ENCODE measurements at regions not wholly inside any gene's neighbourhood (a gene's known extent, or its start where the extent isn't known, plus 50 kb on each side); places are given as distances from the start of the nearest gene placed in this dataset.

DNA sequence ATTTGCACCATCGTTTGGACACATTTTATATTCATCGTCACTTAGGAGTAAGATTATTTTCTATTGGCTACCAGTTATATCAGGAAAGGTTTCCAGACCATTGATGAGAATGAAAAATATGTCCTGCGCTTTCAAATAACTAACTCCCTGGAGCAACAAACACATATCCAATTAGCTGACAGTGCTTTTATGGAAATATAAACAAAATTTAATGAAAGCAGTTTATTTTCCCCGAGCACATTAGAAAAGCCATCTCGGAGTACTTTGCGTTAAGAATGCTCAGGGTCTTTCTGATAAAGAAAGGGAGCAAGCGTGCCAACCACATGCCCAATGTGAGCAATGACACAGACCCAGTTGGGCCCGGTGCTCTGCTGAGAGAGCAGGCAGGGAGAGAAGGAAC lies 85.1 kb upstream of the ZPBP start:
- no peaks in the 10 kb centered on the region for H3K36me3 Mint-ChIP-seq (ENCODE audit: low read depth)
- no peaks in the 10 kb centered on the region for H3K9me3 Mint-ChIP-seq (ENCODE audit: low read depth)
- ChIA-PET POLR2A (no interaction called here), CTCF (interaction anchor here (1.0 kb wide), 1 partner anchor 10 kb away, joined by 6 read pairs; no protein-coding TSS in a partner anchor)
- no peaks in the 10 kb centered on the region for H3K4me1 Mint-ChIP-seq
- no peaks in the 10 kb centered on the region for H3K27me3 Mint-ChIP-seq
- ATAC-seq (no peak), DNase-seq (no peak)
- no peak overlapping the region for H3K27ac Mint-ChIP-seq
- intact Hi-C loops (cut with DNase I, micrococcal nuclease) = no loop called here
- no peak overlapping the region for H3K4me3 Mint-ChIP-seq

DNA sequence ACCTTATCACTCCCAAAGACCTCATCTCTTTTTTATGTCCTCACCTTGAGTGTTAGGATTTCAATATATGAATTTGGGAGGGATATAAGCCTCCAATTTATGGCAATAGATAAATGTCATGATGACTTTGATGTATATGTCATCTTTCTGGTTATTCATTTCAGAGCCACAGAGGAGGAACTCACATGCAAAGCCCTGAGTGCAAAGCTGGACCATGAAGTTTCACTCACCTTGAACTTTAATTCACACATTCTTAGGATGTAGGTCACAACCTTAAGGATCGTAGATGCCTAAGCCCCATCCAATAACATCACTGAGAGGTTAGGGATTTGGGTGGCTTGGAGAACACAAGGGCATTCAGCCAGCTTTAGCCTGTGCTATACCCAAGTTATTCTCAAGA lies 81.9 kb upstream of the ZPBP start:
- H3K9me3 Mint-ChIP-seq (ENCODE audit: low read depth) = no peaks in the 10 kb centered on the region
- no peaks in the 10 kb centered on the region for H3K36me3 Mint-ChIP-seq (ENCODE audit: low read depth)
- no peaks in the 10 kb centered on the region for H3K4me1 Mint-ChIP-seq
- ChIA-PET CTCF (no interaction called here), POLR2A (no interaction called here)
- H3K27me3 Mint-ChIP-seq = no peaks in the 10 kb centered on the region
- ATAC-seq (no peak), DNase-seq (no peak)
- H3K4me3 Mint-ChIP-seq = no peak overlapping the region
- intact Hi-C loops (cut with DNase I, micrococcal nuclease) = no loop called here
- no peak overlapping the region for H3K27ac Mint-ChIP-seq

DNA sequence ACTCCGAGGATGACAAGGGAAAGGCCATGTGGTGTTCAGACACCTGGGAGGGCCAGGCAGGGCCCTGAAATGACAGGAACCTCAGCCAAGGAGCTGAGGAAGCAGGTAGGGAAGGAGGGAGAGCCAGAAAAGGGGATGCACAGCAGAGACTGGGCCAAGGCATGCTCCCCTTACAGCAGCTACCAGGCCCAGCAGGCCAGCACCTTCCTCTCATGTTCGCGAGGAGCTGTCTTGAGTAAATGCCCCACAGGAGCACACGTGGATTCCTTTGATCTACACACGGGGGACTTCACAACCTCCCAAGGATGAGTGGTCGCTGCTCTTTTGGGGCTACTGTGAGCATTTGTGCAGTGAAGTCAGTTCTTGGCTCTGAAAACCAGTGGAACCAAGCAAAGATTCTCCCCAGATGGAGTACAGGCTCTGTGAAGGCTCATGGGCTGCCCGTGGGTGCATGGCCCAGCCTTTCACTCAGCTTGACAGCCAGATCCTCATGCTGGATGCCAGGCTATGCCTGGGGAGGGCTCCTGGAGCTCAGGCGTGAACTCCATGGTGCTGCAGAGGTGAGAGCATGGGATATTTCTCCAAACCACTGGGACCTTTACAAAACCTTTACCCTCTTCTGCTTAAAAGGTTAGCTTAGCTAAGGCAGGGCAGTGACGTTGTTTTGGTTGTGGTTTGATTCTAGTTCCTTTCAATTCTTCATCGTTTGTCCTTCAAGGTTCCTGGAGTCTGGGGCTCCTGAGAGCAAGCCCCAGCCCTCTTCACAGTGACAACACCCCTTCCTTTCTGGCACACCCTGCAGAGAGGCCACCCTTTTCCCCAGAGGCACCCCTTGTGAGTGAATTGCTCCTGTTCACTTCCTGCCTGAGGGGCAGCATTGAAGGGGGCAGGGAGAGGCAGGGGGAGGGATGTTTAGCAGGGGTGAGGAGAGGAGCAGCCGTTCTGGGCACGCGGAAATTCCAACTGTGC lies 74.2 kb upstream of the ZPBP start:
- ATAC-seq (peak; percentile 61), DNase-seq (peak; percentile 44)
- H3K36me3 Mint-ChIP-seq (ENCODE audit: low read depth) = no peaks in the 10 kb centered on the region
- CTCF ChIA-PET = interaction anchor here (0.6 to 1.4 kb wide), 6 partner anchors 11 to 111 kb away, joined by 3 to 8 read pairs (median 3); no protein-coding TSS in a partner anchor
- no peaks in the 10 kb centered on the region for H3K27me3 Mint-ChIP-seq
- H3K4me1 Mint-ChIP-seq = peaks cover 55% of the 10 kb centered on the region
- intact Hi-C loops (cut with DNase I, micrococcal nuclease) = no loop called here
- no peak overlapping the region for H3K4me3 Mint-ChIP-seq
- POLR2A ChIA-PET = interaction anchor here (1.5 kb wide), 1 partner anchor 11 kb away, joined by 4 read pairs; no protein-coding TSS in a partner anchor
- H3K27ac Mint-ChIP-seq = peak overlapping the region; percentile 87
- H3K9me3 Mint-ChIP-seq (ENCODE audit: low read depth) = no peaks in the 10 kb centered on the region

DNA sequence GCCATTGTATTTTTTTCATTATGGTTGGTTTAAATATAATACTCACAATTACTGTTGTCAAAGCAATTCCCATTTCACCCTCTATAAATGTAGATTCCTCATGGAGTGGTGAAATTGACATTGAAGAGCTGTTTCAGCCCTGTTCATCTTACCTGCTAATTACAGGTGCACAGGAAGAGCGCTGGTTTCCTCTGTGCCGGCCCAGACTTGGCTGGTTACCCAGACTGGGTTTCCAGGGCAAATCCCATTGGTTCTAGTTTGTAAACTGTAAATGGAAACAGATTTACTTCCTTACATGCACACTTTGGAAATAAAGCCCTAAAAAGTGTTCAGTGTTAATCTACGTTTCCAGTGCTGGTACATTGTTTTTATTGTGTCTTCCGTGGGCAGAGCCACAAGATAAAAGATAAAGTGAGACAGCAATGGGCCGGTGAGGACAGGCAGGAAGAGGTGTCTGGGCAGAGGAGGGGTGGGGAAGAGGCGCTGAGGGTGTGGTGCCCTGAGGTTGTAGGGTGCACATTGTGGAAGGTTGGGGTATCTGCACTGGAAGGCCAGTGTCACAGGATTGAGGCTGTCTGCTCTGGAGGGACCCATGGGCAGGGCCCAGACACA lies 71.6 kb upstream of the ZPBP start:
- ATAC-seq (no peak), DNase-seq (no peak)
- peak overlapping the region; percentile 39 for H3K27ac Mint-ChIP-seq
- POLR2A ChIA-PET = no interaction called here
- H3K36me3 Mint-ChIP-seq (ENCODE audit: low read depth) = no peaks in the 10 kb centered on the region
- H3K4me1 Mint-ChIP-seq = peaks cover 58% of the 10 kb centered on the region
- H3K4me3 Mint-ChIP-seq = no peak overlapping the region
- intact Hi-C loops (cut with DNase I, micrococcal nuclease) = no loop called here
- no peaks in the 10 kb centered on the region for H3K27me3 Mint-ChIP-seq
- CTCF ChIA-PET = interaction anchor here (0.6 to 1.4 kb wide), 3 partner anchors 19 to 186 kb away, joined by 3 to 8 read pairs (median 7); no protein-coding TSS in a partner anchor
- no peaks in the 10 kb centered on the region for H3K9me3 Mint-ChIP-seq (ENCODE audit: low read depth)

DNA sequence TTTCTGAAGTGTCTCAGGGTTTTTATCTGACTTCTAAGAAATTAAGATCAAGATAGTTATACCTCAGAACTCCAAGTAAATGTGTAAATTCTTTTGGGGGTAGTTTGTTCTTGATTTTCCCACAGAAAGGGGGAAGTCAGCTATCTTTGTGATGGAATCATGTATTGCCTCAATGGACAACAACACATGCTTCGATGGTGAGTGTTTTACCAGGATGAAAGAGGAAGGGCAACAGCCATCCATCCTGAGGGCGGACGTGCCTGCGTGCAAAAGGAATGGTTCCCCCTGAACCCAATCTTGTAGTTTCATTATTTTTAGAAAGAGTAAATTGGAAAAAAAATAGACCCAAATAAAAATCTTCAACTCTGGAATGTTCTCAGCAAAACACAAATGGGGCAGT lies 67.2 kb upstream of the ZPBP start:
- no peaks in the 10 kb centered on the region for H3K27me3 Mint-ChIP-seq
- H3K4me3 Mint-ChIP-seq = no peak overlapping the region
- ChIA-PET CTCF (interaction anchor here (0.6 kb wide), 1 partner anchor 91 kb away, joined by 3 read pairs; no protein-coding TSS in a partner anchor), POLR2A (no interaction called here)
- intact Hi-C loops (cut with DNase I, micrococcal nuclease) = no loop called here
- H3K9me3 Mint-ChIP-seq (ENCODE audit: low read depth) = no peaks in the 10 kb centered on the region
- no peak for ATAC-seq
- H3K4me1 Mint-ChIP-seq = peaks cover 42% of the 10 kb centered on the region
- no peak for DNase-seq
- peaks cover 3% of the 10 kb centered on the region for H3K36me3 Mint-ChIP-seq (ENCODE audit: low read depth)
- no peak overlapping the region for H3K27ac Mint-ChIP-seq

DNA sequence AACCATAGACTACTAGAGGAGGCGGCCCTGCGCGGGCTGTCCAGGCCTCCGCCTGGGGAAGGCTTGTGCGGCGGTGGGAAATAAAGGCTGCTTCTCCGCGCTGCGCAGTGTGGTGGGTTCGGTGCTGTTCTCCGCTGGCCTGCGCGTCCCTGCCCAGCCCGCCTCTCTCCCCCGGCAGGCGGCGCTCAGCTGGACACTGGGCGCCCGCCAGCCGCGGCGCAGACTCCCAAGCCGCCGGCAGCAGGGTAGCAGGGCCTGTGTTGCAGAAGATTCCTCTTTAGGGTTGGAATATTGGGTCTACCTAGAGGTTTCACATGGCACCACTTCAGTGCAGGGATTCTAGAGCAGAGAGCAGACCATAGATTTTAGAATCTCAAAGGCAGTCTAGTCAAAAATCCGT lies 66.1 kb upstream of the ZPBP start:
- DNase-seq (no peak), ATAC-seq (no peak)
- H3K27me3 Mint-ChIP-seq = no peaks in the 10 kb centered on the region
- CTCF ChIA-PET = no interaction called here
- peaks cover 7% of the 10 kb centered on the region for H3K9me3 Mint-ChIP-seq (ENCODE audit: low read depth)
- no peak overlapping the region for H3K4me3 Mint-ChIP-seq
- H3K36me3 Mint-ChIP-seq (ENCODE audit: low read depth) = peaks cover 3% of the 10 kb centered on the region
- no peak overlapping the region for H3K27ac Mint-ChIP-seq
- intact Hi-C loops (cut with DNase I, micrococcal nuclease) = no loop called here
- POLR2A ChIA-PET = no interaction called here
- H3K4me1 Mint-ChIP-seq = peaks cover 42% of the 10 kb centered on the region

DNA sequence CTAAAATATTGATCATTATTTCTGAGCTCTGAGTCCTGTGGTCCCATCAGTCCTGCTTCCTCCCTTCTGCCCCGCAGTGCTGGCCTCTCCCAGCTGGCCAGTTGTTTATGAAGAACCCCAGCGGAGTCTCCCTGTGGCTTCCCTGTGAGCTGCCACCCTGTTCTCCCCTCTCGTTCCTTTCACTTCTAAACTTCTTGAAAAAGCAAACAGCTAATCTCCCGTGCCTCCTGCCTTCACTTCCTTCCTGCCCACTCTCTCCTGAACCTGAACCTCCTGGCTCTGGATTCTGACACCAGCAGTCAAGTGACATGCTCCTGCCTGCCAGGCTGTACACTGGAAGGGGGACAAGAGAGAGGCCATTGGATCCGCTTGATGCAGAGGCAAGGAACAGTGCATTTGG lies 63.7 kb upstream of the ZPBP start:
- peaks cover 48% of the 10 kb centered on the region for H3K4me1 Mint-ChIP-seq
- peaks cover 7% of the 10 kb centered on the region for H3K9me3 Mint-ChIP-seq (ENCODE audit: low read depth)
- intact Hi-C loops (cut with DNase I, micrococcal nuclease) = loop anchor here (1.0 to 2.0 kb wide), 2 partner anchors 9 to 40 kb away; no protein-coding TSS in a partner anchor
- DNase-seq = no peak
- peak overlapping the region; percentile 51 for H3K4me3 Mint-ChIP-seq
- CTCF ChIA-PET = interaction anchor here (0.8 to 3.3 kb wide), 8 partner anchors 10 to 226 kb away, joined by 3 to 26 read pairs (median 7); no protein-coding TSS in a partner anchor
- no peak for ATAC-seq
- POLR2A ChIA-PET = interaction anchor here (1.0 to 1.5 kb wide), 4 partner anchors 9 to 194 kb away, joined by 3 to 4 read pairs (median 4); no protein-coding TSS in a partner anchor
- no peaks in the 10 kb centered on the region for H3K27me3 Mint-ChIP-seq
- peak overlapping the region; percentile 96 for H3K27ac Mint-ChIP-seq
- H3K36me3 Mint-ChIP-seq (ENCODE audit: low read depth) = peaks cover 3% of the 10 kb centered on the region

DNA sequence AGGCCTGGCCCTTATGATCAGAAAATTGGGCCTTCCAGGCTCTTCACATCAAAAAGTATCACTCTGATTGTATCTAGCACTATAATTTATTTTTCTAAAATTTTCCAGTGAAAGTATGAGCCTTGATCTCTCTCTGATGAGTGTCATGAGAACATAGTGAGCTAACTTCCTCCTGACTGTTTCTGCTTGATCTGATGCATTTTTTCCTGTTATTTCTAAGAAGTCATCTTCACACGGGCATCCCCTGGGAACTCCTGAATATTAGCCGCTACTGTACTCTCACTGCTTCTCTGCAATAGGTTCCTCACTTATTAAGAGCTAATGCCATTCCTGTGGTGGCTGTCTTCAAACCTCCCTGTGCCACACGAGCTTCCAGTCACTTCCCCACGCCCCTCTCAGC lies 63.1 kb upstream of the ZPBP start:
- H3K4me1 Mint-ChIP-seq = peaks cover 53% of the 10 kb centered on the region
- peak; percentile 85 for ATAC-seq
- intact Hi-C loops (cut with DNase I, micrococcal nuclease) = loop anchor here (1.0 to 2.0 kb wide), 2 partner anchors 9 to 41 kb away; no protein-coding TSS in a partner anchor
- ChIA-PET CTCF (interaction anchor here (0.6 to 3.3 kb wide), 12 partner anchors 7 to 226 kb away, joined by 3 to 26 read pairs (median 4); no protein-coding TSS in a partner anchor), POLR2A (interaction anchor here (1.0 to 1.5 kb wide), 5 partner anchors 9 to 196 kb away, joined by 3 to 4 read pairs (median 3); no protein-coding TSS in a partner anchor)
- H3K27me3 Mint-ChIP-seq = no peaks in the 10 kb centered on the region
- H3K27ac Mint-ChIP-seq = peak overlapping the region; percentile 96
- peaks cover 7% of the 10 kb centered on the region for H3K9me3 Mint-ChIP-seq (ENCODE audit: low read depth)
- H3K36me3 Mint-ChIP-seq (ENCODE audit: low read depth) = peaks cover 3% of the 10 kb centered on the region
- peak overlapping the region; percentile 51 for H3K4me3 Mint-ChIP-seq
- peak; percentile 36 for DNase-seq

DNA sequence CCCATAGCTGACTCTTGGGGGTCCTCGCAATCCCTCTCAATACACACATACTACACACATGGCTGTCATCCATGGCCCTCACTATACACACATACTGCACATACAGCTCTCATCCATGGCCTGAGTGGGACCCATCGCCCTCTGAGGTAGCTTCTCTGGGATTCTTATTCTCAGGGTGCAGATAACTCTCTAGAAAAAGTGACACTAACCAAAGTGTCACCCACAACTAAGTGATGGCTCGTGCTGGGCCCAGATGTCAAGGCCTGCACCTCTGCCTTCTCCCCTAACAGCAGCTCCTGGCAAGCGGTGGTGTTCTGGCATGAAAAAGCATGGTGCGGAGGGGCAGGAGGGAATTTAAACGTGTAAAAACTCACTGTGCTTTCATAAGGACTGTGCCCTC lies 62.7 kb upstream of the ZPBP start:
- ChIA-PET CTCF (interaction anchor here (0.6 to 3.3 kb wide), 13 partner anchors 8 to 227 kb away, joined by 3 to 26 read pairs (median 4); no protein-coding TSS in a partner anchor), POLR2A (interaction anchor here (1.1 to 1.5 kb wide), 4 partner anchors 10 to 197 kb away, joined by 3 to 4 read pairs (median 4); no protein-coding TSS in a partner anchor)
- Mint-ChIP-seq H3K27ac (peak overlapping the region; percentile 96), H3K9me3 (ENCODE audit: low read depth) (peaks cover 7% of the 10 kb centered on the region), H3K4me1 (peaks cover 57% of the 10 kb centered on the region), H3K36me3 (ENCODE audit: low read depth) (peaks cover 3% of the 10 kb centered on the region), H3K4me3 (peak overlapping the region; percentile 51), H3K27me3 (no peaks in the 10 kb centered on the region)
- intact Hi-C loops (cut with DNase I, micrococcal nuclease) = loop anchor here (1.0 to 2.0 kb wide), 2 partner anchors 8 to 41 kb away; no protein-coding TSS in a partner anchor
- peak; percentile 59 for ATAC-seq
- DNase-seq = peak; percentile 50

DNA sequence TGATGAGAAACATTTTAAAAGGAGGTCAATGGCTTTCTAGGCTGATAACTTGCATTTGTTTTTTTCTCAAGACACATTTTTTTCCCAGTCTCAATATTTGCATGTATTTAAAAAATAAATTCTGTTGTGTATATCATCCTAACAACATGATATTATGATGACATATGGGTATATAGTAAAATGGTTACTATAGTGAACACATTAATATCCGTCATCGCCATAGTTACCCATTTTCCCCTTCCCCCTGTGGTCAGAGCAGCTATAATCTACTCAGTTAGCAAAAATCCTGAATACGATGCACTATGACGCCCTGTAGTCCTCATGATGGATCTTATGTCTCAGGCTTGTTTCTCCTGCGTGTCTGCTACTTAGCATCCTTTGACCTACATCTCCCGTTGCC lies 60.9 kb upstream of the ZPBP start:
- no peaks in the 10 kb centered on the region for H3K27me3 Mint-ChIP-seq
- no peak for ATAC-seq

DNA sequence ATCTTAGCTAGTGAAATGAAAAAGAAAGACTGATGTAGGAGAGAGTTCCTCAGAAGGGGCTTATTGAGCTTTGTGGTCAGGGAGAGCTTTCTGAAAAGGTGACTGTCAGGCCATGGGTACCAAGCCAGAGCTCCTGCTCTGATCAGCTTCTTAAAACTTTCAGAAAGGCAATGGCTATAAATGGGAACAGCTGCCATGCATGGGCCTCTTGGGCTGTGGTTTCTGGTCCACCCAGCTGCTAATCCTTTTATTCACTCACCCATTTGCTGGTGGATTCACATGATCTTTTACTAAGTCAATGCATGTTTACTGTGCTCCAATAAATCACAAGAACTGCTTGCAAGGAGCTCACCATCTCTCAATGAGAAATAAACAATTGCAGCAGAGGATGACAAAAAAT lies 60.1 kb upstream of the ZPBP start:
- H3K9me3 Mint-ChIP-seq (ENCODE audit: low read depth) = peaks cover 7% of the 10 kb centered on the region
- no peaks in the 10 kb centered on the region for H3K27me3 Mint-ChIP-seq
- peak overlapping the region; percentile 9 for H3K27ac Mint-ChIP-seq
- H3K4me1 Mint-ChIP-seq = peaks cover 80% of the 10 kb centered on the region
- DNase-seq = no peak
- no peak for ATAC-seq
- CTCF ChIA-PET = interaction anchor here (1.0 to 2.2 kb wide), 6 partner anchors 9 to 265 kb away, joined by 3 to 12 read pairs (median 8); no protein-coding TSS in a partner anchor
- peaks cover 3% of the 10 kb centered on the region for H3K36me3 Mint-ChIP-seq (ENCODE audit: low read depth)
- intact Hi-C loops (cut with DNase I, micrococcal nuclease) = no loop called here
- POLR2A ChIA-PET = no interaction called here
- H3K4me3 Mint-ChIP-seq = no peak overlapping the region

More for the DNA sequence above, 60.9 kb upstream of the ZPBP start:
- Mint-ChIP-seq H3K9me3 (ENCODE audit: low read depth) (peaks cover 7% of the 10 kb centered on the region), H3K4me1 (peaks cover 72% of the 10 kb centered on the region), H3K36me3 (ENCODE audit: low read depth) (peaks cover 3% of the 10 kb centered on the region), H3K4me3 (no peak overlapping the region), H3K27ac (peak overlapping the region; percentile 4)
- DNase-seq = no peak
- CTCF ChIA-PET = interaction anchor here (1.8 to 2.2 kb wide), 2 partner anchors 10 to 264 kb away, joined by 8 to 12 read pairs; no protein-coding TSS in a partner anchor
- intact Hi-C loops (cut with DNase I, micrococcal nuclease) = no loop called here
- POLR2A ChIA-PET = no interaction called here

Measured in activated CD4-positive, alpha-beta T cell treated with anti-CD3 and anti-CD28 coated beads for 36 hours (primary cell).